ENCODE measurements at regions not wholly inside any gene's neighbourhood (a gene's known extent, or its start where the extent isn't known, plus 50 kb on each side); places are given as distances from the start of the nearest gene placed in this dataset.

DNA sequence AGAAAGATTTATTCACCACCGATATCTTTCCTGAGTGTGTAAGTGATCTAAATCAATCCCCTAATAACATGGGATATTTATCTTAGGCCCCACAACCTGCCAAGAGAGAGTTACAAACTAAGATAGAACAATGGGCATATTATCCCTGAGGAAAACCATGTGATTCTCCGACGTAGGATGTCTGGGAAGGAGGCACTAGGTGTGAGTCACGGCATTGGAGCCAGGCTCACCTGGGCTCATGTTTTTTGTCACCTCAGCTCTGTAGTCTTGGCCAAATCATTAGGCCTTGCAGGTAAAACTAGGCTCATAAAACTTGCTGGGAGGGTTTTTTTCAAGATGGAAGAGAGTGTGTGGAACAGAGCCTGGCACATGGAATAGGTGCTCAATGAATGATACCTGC is 129.7 kb upstream of the PLEKHG7 start:
- Histone ChIP-seq H3K4me1 (peaks cover 0 to 52% (median 26%) of the 10 kb centered on the region in 4 donors), H3K4me3 (no peak overlapping the region), H3K27ac (peak overlapping the region in 1 of 3 donors; percentile 87), H3K9me3 (no peaks in the 10 kb centered on the region), H3K27me3 (no peaks in the 10 kb centered on the region), H3K36me3 (no peaks in the 10 kb centered on the region)
- DNase-seq (no peak), ATAC-seq (no peak)
- TF ChIP-seq POLR2A (IDR thresholded peaks at IDR 0.05) (no peak), CTCF (IDR thresholded peaks at IDR 0.05) (no peak)
- intact Hi-C loops (cut with DNase I), result no loop called here
- 71% methylated on average over 4 of the region's 4 CpGs for WGBS (ENCODE audit: insufficient coverage, low coverage, low lambda C conversion rate, missing lambda C conversion rate)

- Histone ChIP-seq H3K27me3 (no peaks in the 10 kb centered on the region), H3K4me3 (no peak overlapping the region), H3K9me3 (no peaks in the 10 kb centered on the region), H3K4me1 (peaks cover 0 to 53% (median 26%) of the 10 kb centered on the region in 4 donors), H3K27ac (peak overlapping the region in 2 of 3 donors; percentile 39 to 87), H3K36me3 (no peaks in the 10 kb centered on the region)
- ATAC-seq, result peak in 3 of 4 donors; percentile 1 to 69 (median 19)
- no peak for DNase-seq
- 55% methylated on average over 7 of the region's 8 CpGs for WGBS (ENCODE audit: insufficient coverage, low coverage, low lambda C conversion rate, missing lambda C conversion rate)
- intact Hi-C loops (cut with DNase I), result no loop called here
- TF ChIP-seq CTCF (IDR thresholded peaks at IDR 0.05) (no peak), POLR2A (IDR thresholded peaks at IDR 0.05) (no peak)
Observed at GRCh38 chr12:92571844-92572543, 130.8 kb upstream of the PLEKHG7 start.

- H3K4me3 ChIP-seq, result no peak overlapping the region
- no peak for DNase-seq
- peak overlapping the region; percentile 13 to 87 (median 39) for H3K27ac ChIP-seq
- peaks cover 0 to 53% (median 26%) of the 10 kb centered on the region in 4 donors for H3K4me1 ChIP-seq
- TF ChIP-seq POLR2A (IDR thresholded peaks at IDR 0.05) (no peak), CTCF (IDR thresholded peaks at IDR 0.05) (no peak)
- intact Hi-C loops (cut with DNase I), result no loop called here
- H3K36me3 ChIP-seq, result no peaks in the 10 kb centered on the region
- no peaks in the 10 kb centered on the region for H3K27me3 ChIP-seq
- H3K9me3 ChIP-seq, result no peaks in the 10 kb centered on the region
- WGBS (ENCODE audit: insufficient coverage, low coverage, low lambda C conversion rate, missing lambda C conversion rate), result 46% methylated on average over 4 of the region's 4 CpGs
- ATAC-seq, result peak in 1 of 4 donors; percentile 18
Observed at GRCh38 chr12:92571169-92571568, 131.6 kb upstream of the PLEKHG7 start.

DNA sequence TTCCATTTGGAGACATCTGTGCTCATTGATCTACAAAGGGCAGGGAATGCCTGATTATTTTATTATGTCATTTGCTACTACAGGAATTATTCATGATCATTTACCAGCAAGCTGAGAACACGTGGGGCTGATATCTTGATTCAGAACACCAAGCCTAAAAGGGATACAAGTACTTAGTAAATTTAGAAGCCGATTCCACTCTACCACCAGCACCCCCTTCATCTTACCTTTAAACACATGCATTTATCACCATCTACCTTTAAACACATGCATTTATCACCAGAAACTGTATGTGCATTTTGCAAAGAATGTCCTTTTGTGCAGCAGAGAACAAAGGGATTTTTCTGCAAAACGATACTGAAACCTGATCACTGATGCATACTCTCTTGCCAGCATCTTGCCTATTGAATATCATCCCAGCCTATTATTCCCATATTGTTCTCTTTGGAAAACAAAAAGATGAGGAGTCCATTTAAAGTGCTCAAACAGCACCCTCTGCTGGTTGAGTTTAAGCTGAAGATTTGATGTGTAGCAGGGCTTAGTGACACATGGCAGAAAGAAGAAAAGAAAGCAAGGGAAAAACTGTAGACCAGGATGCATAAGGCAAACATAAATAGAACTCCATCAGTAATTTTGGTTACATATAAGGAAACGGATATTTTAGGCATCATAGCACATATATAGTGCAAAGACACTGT is 132.6 kb upstream of the PLEKHG7 start:
- Histone ChIP-seq H3K27ac (peak overlapping the region; percentile 13 to 87 (median 55)), H3K4me3 (peak overlapping the region in 1 of 3 donors; percentile 2), H3K9me3 (no peaks in the 10 kb centered on the region), H3K4me1 (peaks cover 0 to 45% (median 22%) of the 10 kb centered on the region in 4 donors), H3K36me3 (no peaks in the 10 kb centered on the region), H3K27me3 (no peaks in the 10 kb centered on the region)
- DNase-seq, result peak in 1 of 3 donors; percentile 73
- peak; percentile 72 to 96 (median 82) for TF ChIP-seq CTCF (IDR thresholded peaks at IDR 0.05)
- no peak for TF ChIP-seq POLR2A (IDR thresholded peaks at IDR 0.05)
- ATAC-seq, result peak; percentile 65 to 83 (median 66)
- WGBS (ENCODE audit: insufficient coverage, low coverage, low lambda C conversion rate, missing lambda C conversion rate), result 4% methylated on average over 4 of the region's 4 CpGs
- intact Hi-C loops (cut with DNase I), result no loop called here
